ENCODE measurements at regions not wholly inside any gene's neighbourhood (a gene's known extent, or its start where the extent isn't known, plus 50 kb on each side); places are given as distances from the start of the nearest gene placed in this dataset.

DNA sequence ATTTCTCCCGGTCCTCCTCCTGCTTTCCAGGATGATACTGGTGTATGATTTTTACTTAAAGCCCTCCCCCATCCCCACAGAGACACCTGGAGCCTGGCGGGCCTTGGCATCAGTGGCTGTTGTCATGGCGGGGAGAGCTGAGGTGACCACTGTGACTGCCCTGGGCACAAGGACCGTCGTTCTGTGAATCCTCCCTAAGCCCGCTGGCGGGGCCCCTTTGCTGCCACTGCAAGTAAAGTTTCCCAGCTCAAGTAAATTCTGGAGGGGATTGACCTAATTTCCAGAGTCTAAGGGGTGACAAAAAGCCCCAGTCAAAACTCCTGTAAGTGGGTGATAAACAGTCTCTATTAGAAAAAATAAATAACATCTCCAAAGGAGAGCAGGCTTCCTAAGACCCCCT lies 393.2 kb upstream of the PODXL start:
- Histone ChIP-seq H3K27me3 (replicated peaks; ENCODE audit: insufficient read depth, low read depth, low read length, poor library complexity) (peaks cover 5% of the 10 kb centered on the region), H3K9me3 (ENCODE audit: low read depth, low read length, poor library complexity, severe bottlenecking) (no peaks in the 10 kb centered on the region), H3K27ac (ENCODE audit: low read depth, low read length, poor library complexity, severe bottlenecking) (no peak overlapping the region), H3K4me3 (ENCODE audit: low read depth, low read length, poor library complexity, severe bottlenecking) (no peak overlapping the region), H3K4me1 (ENCODE audit: insufficient read depth, low read length, poor library complexity, severe bottlenecking) (no peaks in the 10 kb centered on the region), H3K36me3 (ENCODE audit: insufficient read depth, low read length, poor library complexity, severe bottlenecking) (no peaks in the 10 kb centered on the region)
- CTCF ChIA-PET = no interaction called here
- intact Hi-C loops (cut with micrococcal nuclease; ENCODE audit: unreplicated experiment) = loop anchor here (10.0 kb wide), 2 partner anchors 205 to 295 kb away; no protein-coding TSS in a partner anchor
- POLR2A ChIA-PET (ENCODE audit: low non-redundant PET) = no interaction called here
- no peak for DNase-seq (ENCODE audit: low spot score)
- no TSS peak for BruUV-seq (replicated peaks)
- no peak for TF ChIP-seq EZH2 (IDR thresholded peaks at IDR 0.05; ENCODE audit: borderline replicate concordance, low read depth, low read length, poor library complexity, severe bottlenecking)
- TF ChIP-seq, protein P1, sequence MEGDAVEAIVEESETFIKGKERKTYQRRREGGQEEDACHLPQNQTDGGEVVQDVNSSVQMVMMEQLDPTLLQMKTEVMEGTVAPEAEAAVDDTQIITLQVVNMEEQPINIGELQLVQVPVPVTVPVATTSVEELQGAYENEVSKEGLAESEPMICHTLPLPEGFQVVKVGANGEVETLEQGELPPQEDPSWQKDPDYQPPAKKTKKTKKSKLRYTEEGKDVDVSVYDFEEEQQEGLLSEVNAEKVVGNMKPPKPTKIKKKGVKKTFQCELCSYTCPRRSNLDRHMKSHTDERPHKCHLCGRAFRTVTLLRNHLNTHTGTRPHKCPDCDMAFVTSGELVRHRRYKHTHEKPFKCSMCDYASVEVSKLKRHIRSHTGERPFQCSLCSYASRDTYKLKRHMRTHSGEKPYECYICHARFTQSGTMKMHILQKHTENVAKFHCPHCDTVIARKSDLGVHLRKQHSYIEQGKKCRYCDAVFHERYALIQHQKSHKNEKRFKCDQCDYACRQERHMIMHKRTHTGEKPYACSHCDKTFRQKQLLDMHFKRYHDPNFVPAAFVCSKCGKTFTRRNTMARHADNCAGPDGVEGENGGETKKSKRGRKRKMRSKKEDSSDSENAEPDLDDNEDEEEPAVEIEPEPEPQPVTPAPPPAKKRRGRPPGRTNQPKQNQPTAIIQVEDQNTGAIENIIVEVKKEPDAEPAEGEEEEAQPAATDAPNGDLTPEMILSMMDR (conservative IDR thresholded peaks at IDR 0.05; ENCODE audit: low read depth, low read length) = no peak

DNA sequence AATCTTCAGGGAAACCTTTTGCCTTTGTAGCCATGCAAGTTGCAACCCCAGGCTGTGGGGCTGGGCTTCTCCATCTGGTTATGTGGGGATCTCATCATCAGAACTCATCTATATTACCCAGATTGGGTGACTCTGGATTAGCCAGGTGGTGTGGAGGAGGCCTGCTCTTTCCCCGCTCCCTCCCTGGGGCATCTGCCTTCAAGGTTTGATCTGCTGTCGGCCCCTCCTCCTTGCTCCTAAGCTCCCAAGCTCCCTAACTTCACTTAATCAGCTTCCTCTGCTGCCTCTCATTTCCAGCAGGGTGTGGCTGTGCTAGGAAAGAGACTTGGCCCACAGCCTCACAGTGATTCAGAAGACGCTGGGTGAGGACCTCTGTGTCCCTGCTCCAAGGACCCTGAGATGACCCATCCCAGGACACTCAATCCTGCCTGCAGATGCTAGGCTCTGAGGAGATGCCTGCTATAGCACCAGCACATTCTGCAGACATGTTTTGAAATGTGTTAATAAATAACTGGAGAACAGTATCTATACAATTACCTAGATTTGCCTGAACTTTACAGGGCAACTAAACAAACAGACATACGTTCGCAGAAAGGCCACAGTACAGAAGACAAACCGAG lies 392.1 kb upstream of the PODXL start:
- Histone ChIP-seq H3K9me3 (ENCODE audit: low read depth, low read length, poor library complexity, severe bottlenecking) (no peaks in the 10 kb centered on the region), H3K4me3 (ENCODE audit: low read depth, low read length, poor library complexity, severe bottlenecking) (no peak overlapping the region), H3K4me1 (ENCODE audit: insufficient read depth, low read length, poor library complexity, severe bottlenecking) (no peaks in the 10 kb centered on the region), H3K27me3 (replicated peaks; ENCODE audit: insufficient read depth, low read depth, low read length, poor library complexity) (peaks cover 7% of the 10 kb centered on the region), H3K27ac (ENCODE audit: low read depth, low read length, poor library complexity, severe bottlenecking) (no peak overlapping the region), H3K36me3 (ENCODE audit: insufficient read depth, low read length, poor library complexity, severe bottlenecking) (no peaks in the 10 kb centered on the region)
- TF ChIP-seq, protein P1 (conservative IDR thresholded peaks at IDR 0.05; ENCODE audit: low read depth, low read length) = no peak
- no peak for TF ChIP-seq EZH2 (IDR thresholded peaks at IDR 0.05; ENCODE audit: borderline replicate concordance, low read depth, low read length, poor library complexity, severe bottlenecking)
- ChIA-PET CTCF (no interaction called here), POLR2A (ENCODE audit: low non-redundant PET) (no interaction called here)
- intact Hi-C loops (cut with micrococcal nuclease; ENCODE audit: unreplicated experiment) = loop anchor here (10.0 kb wide), 2 partner anchors 206 to 296 kb away; no protein-coding TSS in a partner anchor
- BruUV-seq (replicated peaks) = no TSS peak
- no peak for DNase-seq (ENCODE audit: low spot score)

DNA sequence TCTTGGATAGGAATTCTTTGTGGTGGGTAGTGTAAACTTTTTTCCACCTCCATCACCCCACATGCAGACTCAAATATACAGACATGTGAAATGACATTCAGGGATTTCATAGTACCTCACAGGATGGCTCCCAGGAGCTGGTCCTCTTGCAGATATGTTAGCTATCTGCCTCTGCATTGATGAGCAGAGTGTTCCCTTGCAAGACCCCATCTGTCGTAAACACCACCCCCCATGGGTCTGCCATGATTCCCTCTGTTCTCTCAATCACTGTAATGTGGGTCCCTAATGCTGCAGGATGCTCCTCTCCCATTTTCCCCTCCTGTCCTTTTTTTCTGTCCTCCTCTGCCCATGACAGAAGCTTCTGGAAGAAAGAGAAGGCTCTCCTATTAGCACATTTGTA lies 391.2 kb upstream of the PODXL start:
- Histone ChIP-seq H3K27ac (ENCODE audit: low read depth, low read length, poor library complexity, severe bottlenecking) (no peak overlapping the region), H3K4me3 (ENCODE audit: low read depth, low read length, poor library complexity, severe bottlenecking) (no peak overlapping the region), H3K4me1 (ENCODE audit: insufficient read depth, low read length, poor library complexity, severe bottlenecking) (no peaks in the 10 kb centered on the region), H3K9me3 (ENCODE audit: low read depth, low read length, poor library complexity, severe bottlenecking) (no peaks in the 10 kb centered on the region), H3K36me3 (ENCODE audit: insufficient read depth, low read length, poor library complexity, severe bottlenecking) (no peaks in the 10 kb centered on the region), H3K27me3 (replicated peaks; ENCODE audit: insufficient read depth, low read depth, low read length, poor library complexity) (peaks cover 7% of the 10 kb centered on the region)
- DNase-seq (ENCODE audit: low spot score) = no peak
- ChIA-PET POLR2A (ENCODE audit: low non-redundant PET) (no interaction called here), CTCF (no interaction called here)
- no TSS peak for BruUV-seq (replicated peaks)
- intact Hi-C loops (cut with micrococcal nuclease; ENCODE audit: unreplicated experiment) = loop anchor here (10.0 kb wide), 2 partner anchors 207 to 297 kb away; no protein-coding TSS in a partner anchor
- TF ChIP-seq, protein P1 (conservative IDR thresholded peaks at IDR 0.05; ENCODE audit: low read depth, low read length) = no peak
- TF ChIP-seq EZH2 (IDR thresholded peaks at IDR 0.05; ENCODE audit: borderline replicate concordance, low read depth, low read length, poor library complexity, severe bottlenecking) = no peak

Measured in A673 (cell line).